Lower leg skin (tissue), 3 donors: ENCODE measurements at regions not wholly inside any gene's neighbourhood (a gene's known extent, or its start where the extent isn't known, plus 50 kb on each side); places are given as distances from the start of the nearest gene placed in this dataset.

Experiments used
- CTCF ChIP-seq, 3 donors: fragments of 450-650 bp; IDR thresholded peaks; one replicate each; pipeline ENCODE4 v1.5.1; 2016; ENCODE audit warnings: antibody characterized with exemption in 3 of 3, mild to moderate bottlenecking in 3 of 3, moderate library complexity in 2 of 3
- POLR2A ChIP-seq, 2 donors: fragments of 450-650 bp; IDR thresholded peaks; one replicate each; pipeline ENCODE4 v1.6.1; 2016 to 2017; ENCODE audit warnings: antibody characterized with exemption in 2 of 2, mild to moderate bottlenecking in 1 of 2, moderate library complexity in 1 of 2

GRCh38 chr17:11082559-11082958, 158.5 kb upstream of the SHISA6 start:
- TF ChIP-seq CTCF (IDR thresholded peaks at IDR 0.05) (no peak), POLR2A (IDR thresholded peaks at IDR 0.05) (no peak)
